GM19397 (cell line): ENCODE measurements at regions not wholly inside any gene's neighbourhood (a gene's known extent, or its start where the extent isn't known, plus 50 kb on each side); places are given as distances from the start of the nearest gene placed in this dataset.

Source experiments
- ATAC-seq: cut with Tn5 transposase; IDR thresholded peaks from one replicate; pipeline ENCODE4 v1.9.1; 2021; ENCODE audit warnings: mild to moderate bottlenecking, moderate library complexity; ENCODE audit not compliant: unreplicated experiment

- ATAC-seq = no peak
Observed at GRCh38 chr18:79625924-79626561, 53.6 kb upstream of the CTDP1 start.

GRCh38 chr18:79626905-79627749 lies 52.5 kb upstream of the CTDP1 start:
- no peak for ATAC-seq

GRCh38 chr18:79627750-79628294 lies 51.8 kb upstream of the CTDP1 start:
- ATAC-seq = no peak

- no peak for ATAC-seq
Observed at GRCh38 chr18:79628416-79629248, 51.0 kb upstream of the CTDP1 start.

GRCh38 chr18:79629249-79629558 lies 50.4 kb upstream of the CTDP1 start:
- ATAC-seq = no peak

GRCh38 chr18:79629606-79630005 lies 50.0 kb upstream of the CTDP1 start:
- no peak for ATAC-seq
